Thoracic aorta (tissue), 2 donors: ENCODE measurements at regions not wholly inside any gene's neighbourhood (a gene's known extent, or its start where the extent isn't known, plus 50 kb on each side); places are given as distances from the start of the nearest gene placed in this dataset.

ENCODE experiments used
- ATAC-seq: fragments of 150-250 bp; one replicate; pipeline ENCODE4 v1.8.0; 2017; ENCODE audit warnings: low read depth; ENCODE audit not compliant: insufficient number of reproducible peaks, low FRiP score
- DNase-seq: peaks from one replicate; pipeline ENCODE4 v3.0.0-alpha.2; 2020; ENCODE audit warnings: low spot score
- H3K27ac ChIP-seq, 2 donors: fragments of 200-600 bp; sonication (generic); 1 replicate in 1 of 2; 2 replicates in 1 of 2; pipeline ENCODE4 v1.5.1; 2016; ENCODE audit warnings: mild to moderate bottlenecking in 2 of 2, moderate library complexity in 2 of 2
- H3K27me3 ChIP-seq: fragments of 200-600 bp; sonication (generic); replicated peaks from 2 replicates; pipeline ENCODE4 v1.6.0; 2016; ENCODE audit warnings: mild to moderate bottlenecking; ENCODE audit not compliant: insufficient read depth
- H3K36me3 ChIP-seq: fragments of 200-600 bp; sonication (generic); one replicate; pipeline ENCODE4 v1.5.1; 2016
- H3K4me1 ChIP-seq, 2 donors: fragments of 200-600 bp; sonication (generic); 1 replicate in 1 of 2; 2 replicates in 1 of 2; pipeline versions ENCODE4 v1.5.1 to v1.6.0; 2016; ENCODE audit warnings: low read depth in 2 of 2, mild to moderate bottlenecking in 1 of 2; ENCODE audit not compliant: control insufficient read depth in 1 of 2
- H3K4me3 ChIP-seq: fragments of 200-600 bp; sonication (generic); 2 replicates; pipeline ENCODE4 v1.5.1; 2016; ENCODE audit warnings: mild to moderate bottlenecking
- H3K9me3 ChIP-seq: fragments of 200-600 bp; sonication (generic); 2 replicates; pipeline ENCODE4 v1.5.1; 2016
- CTCF ChIP-seq: fragments of 200-600 bp; sonication (generic); IDR thresholded peaks from one replicate; pipeline ENCODE4 v1.5.1; 2019; ENCODE audit warnings: antibody characterized with exemption

DNA sequence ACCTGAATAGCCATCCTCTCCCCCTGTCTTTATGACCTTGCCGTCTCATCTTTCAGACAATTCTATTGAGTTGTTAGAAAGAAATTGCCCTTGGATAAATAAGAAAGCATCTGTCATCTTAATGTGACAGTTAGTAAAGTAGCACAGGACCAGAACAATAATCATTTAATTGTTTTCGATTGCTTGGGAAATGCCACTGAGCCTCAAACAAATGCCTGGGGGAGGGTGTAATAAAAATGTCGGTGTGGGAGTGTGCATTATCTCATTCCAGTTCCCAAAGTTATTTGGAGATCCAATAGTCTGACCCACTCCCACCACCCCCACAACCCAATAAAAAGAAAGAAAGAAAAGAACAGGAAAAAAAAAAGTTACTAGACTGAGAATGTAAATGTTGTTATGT lies 509.3 kb upstream of the LRRC7 start:
- DNase-seq: no peak
- no peaks in the 10 kb centered on the region for H3K9me3 ChIP-seq
- H3K4me3 ChIP-seq: no peak overlapping the region
- no peaks in the 10 kb centered on the region for H3K4me1 ChIP-seq
- no peak for TF ChIP-seq CTCF
- no peaks in the 10 kb centered on the region for H3K36me3 ChIP-seq
- ATAC-seq: no peak
- no peak overlapping the region for H3K27ac ChIP-seq
- H3K27me3 ChIP-seq: no peaks in the 10 kb centered on the region

- no peaks in the 10 kb centered on the region for H3K36me3 ChIP-seq
- no peaks in the 10 kb centered on the region for H3K4me1 ChIP-seq
- H3K27me3 ChIP-seq: no peaks in the 10 kb centered on the region
- H3K4me3 ChIP-seq: no peak overlapping the region
- ATAC-seq (no peak), DNase-seq (no peak)
- no peak for TF ChIP-seq CTCF
- H3K27ac ChIP-seq: no peak overlapping the region
- peaks cover 2% of the 10 kb centered on the region for H3K9me3 ChIP-seq
These were observed 496.9 kb upstream of the LRRC7 start for GRCh38 chr1:69070660-69071373.

- DNase-seq (no peak), ATAC-seq (no peak)
- no peak for TF ChIP-seq CTCF
- no peak overlapping the region for H3K4me3 ChIP-seq
- peaks cover 2% of the 10 kb centered on the region for H3K9me3 ChIP-seq
- no peaks in the 10 kb centered on the region for H3K4me1 ChIP-seq
- no peaks in the 10 kb centered on the region for H3K36me3 ChIP-seq
- H3K27me3 ChIP-seq: no peaks in the 10 kb centered on the region
- H3K27ac ChIP-seq: no peak overlapping the region
These were observed 494.5 kb upstream of the LRRC7 start for GRCh38 chr1:69073176-69073575.

GRCh38 chr1:69076631-69077030 lies 491.1 kb upstream of the LRRC7 start:
- ATAC-seq: no peak
- TF ChIP-seq CTCF: no peak
- Histone ChIP-seq H3K4me1 (peaks cover 0 to 1% of the 10 kb centered on the region in 2 donors), H3K27me3 (no peaks in the 10 kb centered on the region), H3K9me3 (no peaks in the 10 kb centered on the region), H3K4me3 (no peak overlapping the region), H3K36me3 (no peaks in the 10 kb centered on the region), H3K27ac (no peak overlapping the region)
- DNase-seq: no peak

- Histone ChIP-seq H3K27ac (no peak overlapping the region), H3K4me1 (peaks cover 0 to 7% of the 10 kb centered on the region in 2 donors), H3K36me3 (no peaks in the 10 kb centered on the region), H3K4me3 (no peak overlapping the region), H3K9me3 (no peaks in the 10 kb centered on the region), H3K27me3 (no peaks in the 10 kb centered on the region)
- TF ChIP-seq CTCF: no peak
- DNase-seq: no peak
- no peak for ATAC-seq
These were observed 490.5 kb upstream of the LRRC7 start for GRCh38 chr1:69077198-69077597.
